GM18517 (cell line): ENCODE measurements at regions not wholly inside any gene's neighbourhood (a gene's known extent, or its start where the extent isn't known, plus 50 kb on each side); places are given as distances from the start of the nearest gene placed in this dataset.
"Not testable (repeated sequence)": the region's sequence is repeated elsewhere in the genome, so short reads cannot be mapped to it uniquely, and the experiment has no call there.

Source experiments
- ATAC-seq: cut with Tn5 transposase; IDR thresholded peaks from one replicate; pipeline ENCODE4 v1.9.1; 2021; ENCODE audit warnings: mild to moderate bottlenecking, moderate library complexity; ENCODE audit not compliant: unreplicated experiment

- ATAC-seq: not testable (repeated sequence)
These were observed 160.1 kb downstream of the ADRA2C start for GRCh38 chr4:3926271-3926670.

- not testable (repeated sequence) for ATAC-seq
These were observed 161.0 kb downstream of the ADRA2C start for GRCh38 chr4:3926969-3927755.

DNA sequence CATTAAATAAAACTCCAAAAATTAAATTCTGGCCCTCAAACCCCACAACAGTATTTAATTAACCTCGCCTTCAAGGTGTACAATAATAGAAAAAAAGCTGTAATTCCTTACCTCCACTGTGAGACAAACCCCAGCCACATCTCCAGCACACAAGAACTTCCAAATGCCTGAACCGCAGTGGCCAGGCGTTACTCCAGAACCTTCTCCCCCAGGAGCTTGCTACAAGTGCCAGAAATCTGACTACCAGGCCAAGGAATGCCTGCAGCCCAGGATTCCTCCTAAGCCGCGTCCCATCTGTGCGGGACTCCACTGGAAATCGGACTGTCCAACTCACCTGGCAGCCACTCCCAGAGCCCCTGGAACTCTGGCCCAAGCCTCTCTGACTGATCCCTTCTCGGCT is 163.2 kb downstream of the ADRA2C start:
- ATAC-seq: not testable (repeated sequence)

DNA sequence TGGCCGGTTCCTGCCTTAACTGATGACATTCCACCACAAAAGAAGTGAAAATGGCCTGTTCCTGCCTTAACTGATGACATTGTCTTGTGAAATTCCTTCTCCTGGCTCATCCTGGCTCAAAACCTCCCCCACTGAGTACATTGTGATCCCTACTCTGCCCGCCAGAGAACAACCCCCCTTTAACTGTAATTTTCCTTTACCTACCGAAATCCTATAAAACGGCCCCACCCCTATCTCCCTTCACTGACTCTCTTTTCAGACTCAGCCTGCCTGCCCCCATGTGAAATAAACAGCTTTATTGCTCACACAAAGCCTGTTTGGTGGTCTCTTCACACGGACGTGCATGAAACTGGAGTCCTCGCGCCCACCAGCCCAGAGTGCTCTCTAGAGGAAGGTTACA is 166.5 kb downstream of the ADRA2C start:
- not testable (repeated sequence) for ATAC-seq

DNA sequence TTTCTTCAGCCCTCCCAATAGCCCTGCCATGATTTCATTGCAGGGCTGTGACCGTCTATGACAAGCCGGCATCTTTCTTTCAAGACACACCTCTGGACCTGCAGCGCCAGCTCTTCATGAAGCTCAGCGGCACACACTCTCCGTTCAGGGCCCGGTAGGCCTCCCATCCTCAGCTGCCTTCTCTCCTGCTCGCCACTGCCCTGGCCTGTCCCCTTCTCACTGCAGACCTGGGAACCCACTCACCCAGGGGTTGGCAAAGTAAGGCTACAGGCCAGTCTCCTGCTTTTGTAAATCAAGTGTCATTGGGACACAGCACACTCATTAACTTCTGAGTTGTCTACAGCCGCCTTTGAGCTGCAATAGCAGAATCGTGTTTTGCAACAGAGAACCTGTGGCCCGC is 169.2 kb downstream of the ADRA2C start:
- not testable (repeated sequence) for ATAC-seq

DNA sequence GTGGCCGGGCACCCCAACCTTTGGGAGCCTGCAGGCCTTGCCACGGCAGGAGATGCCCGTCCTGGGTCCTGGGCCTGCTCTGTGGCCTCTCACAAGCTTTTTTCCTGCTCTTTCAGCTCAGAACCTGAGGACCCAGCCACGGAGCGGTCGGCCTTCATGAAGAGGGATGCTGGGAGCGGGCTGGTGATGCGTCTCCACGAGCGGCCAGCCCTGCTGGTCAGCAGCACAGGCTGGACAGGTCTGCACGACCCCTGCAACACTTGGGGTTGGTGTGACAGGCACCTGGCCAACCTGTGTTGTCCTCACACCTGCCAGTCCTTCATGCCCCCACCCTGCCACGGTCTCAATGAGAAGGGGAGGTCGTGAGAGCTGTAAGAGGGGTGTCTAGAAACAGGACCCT is 170.0 kb downstream of the ADRA2C start:
- ATAC-seq: no peak

DNA sequence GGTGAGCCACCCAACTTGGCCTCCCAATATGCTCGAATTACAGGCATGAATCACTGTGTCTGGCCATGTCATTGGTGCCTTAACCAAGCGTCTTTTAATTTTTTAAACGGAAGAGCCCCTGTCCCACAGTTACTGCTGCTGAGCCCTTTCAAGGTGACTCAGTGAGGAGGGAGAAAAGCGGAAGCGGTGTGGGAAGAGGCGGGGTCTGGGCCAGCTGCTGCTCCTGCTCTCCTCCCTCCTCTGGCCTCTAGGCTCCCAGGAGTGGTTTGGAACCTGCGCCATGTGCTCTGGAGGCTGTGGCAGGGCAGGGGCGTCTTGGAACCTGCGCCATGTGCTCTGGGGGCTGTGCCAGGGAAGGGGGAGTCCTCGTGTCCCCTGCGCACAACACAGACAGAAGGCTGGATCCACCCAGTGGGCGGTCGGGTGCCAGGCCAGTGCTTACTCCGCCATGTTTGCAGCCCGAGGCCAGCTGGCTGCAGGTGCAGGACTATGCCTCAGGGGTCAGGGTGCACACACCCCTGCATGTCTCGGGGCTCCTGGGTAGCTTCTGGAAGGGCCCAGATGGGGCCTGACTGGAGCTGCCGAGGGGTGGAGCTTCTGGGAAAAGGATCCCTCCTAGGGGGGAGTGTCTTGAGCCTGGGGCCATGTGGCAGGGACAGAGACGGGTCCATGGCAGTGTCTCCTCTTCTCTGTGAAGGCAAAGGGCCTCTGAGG is 171.8 kb downstream of the ADRA2C start:
- not testable (repeated sequence) for ATAC-seq

DNA sequence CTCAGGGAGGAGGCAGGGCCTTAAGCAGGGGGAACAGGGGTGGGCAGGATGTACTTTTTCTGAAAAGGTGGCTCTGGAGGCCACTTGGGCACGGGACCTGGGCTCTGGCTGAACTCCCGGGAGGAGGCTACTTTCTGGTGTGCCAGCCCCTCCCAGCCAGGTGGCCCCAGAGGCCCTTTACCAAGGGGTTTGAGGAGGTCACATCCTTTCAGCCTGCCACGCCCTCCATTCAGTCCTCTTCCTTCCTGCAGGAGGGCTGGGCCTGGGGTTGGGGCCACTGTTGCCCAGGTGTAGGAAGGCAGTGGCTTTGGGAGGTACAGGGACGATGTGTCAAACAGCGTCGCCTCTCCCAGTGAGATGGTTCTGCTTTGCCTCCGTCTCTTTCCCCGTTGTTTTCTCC is 172.5 kb downstream of the ADRA2C start:
- ATAC-seq: not testable (repeated sequence)

DNA sequence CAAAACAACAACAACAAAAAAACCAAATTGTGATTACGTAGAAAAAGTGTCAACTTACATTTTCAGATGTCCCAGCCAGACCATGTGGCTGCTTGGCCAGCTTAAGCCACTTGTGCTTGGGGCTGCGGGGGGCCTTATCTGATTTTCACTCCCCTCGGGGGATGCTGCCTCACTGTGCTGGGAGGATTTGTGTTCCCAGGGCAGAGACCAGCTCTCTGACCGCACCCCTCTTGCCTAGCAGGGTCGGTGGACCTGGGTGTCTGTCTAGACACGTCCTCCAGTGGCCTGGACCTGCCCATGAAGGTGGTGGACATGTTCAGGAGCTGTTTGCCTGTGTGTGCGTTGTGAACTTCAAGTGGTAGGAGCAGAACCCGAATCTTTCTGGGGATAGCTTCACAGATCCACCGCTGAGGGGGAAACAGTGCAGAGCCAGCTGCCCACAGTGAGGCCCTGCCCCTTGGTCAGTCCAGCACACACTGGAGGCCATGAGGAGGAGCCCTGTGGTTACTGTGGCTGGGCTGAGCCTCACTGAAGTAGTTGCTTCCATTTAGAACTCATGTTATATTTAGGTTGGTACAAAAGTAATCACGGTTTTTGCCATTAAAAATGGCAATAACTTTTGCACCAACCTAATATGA is 173.9 kb downstream of the ADRA2C start:
- not testable (repeated sequence) for ATAC-seq

- not testable (repeated sequence) for ATAC-seq
These were observed 175.7 kb downstream of the ADRA2C start for GRCh38 chr4:3941735-3942522.

DNA sequence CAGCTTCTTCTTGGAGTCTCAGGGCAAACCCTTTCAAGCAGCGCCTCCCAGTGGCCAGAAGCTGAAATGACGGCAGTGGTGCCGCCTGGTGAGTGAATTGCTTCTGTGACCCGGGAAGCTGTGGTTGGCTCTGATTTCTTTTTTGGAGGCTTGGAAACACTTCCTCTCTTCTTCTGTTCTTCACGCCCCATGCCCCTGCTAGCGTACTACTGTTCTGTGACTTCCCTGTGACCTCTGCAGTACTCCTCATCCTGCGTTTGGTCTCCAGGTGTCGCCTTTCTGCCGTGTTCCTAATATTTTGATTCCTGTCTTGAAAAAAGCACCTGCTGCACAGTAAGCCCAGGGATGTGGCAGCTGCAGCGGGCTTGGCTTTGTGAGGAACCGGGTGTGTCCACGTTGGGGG is 176.4 kb downstream of the ADRA2C start:
- not testable (repeated sequence) for ATAC-seq

DNA sequence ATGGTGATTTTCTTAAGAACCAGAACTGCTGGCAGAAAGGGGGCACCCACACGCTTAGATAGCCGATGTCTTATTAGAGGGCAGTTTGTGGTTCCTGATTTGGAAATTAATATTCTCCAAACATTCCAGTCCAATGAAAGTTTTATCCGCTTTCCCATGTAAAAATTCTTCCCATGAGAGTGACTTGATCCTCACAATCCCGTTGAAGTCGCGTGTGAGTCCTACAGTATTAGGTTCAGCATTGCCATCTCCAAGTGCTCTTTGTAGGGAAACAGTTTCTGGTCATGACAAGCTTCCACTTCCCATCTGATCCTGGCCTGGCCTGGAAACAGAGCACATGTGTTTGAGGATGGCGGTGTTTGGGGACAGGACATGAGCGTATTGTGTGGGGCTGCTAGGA is 176.9 kb downstream of the ADRA2C start:
- ATAC-seq: not testable (repeated sequence)

DNA sequence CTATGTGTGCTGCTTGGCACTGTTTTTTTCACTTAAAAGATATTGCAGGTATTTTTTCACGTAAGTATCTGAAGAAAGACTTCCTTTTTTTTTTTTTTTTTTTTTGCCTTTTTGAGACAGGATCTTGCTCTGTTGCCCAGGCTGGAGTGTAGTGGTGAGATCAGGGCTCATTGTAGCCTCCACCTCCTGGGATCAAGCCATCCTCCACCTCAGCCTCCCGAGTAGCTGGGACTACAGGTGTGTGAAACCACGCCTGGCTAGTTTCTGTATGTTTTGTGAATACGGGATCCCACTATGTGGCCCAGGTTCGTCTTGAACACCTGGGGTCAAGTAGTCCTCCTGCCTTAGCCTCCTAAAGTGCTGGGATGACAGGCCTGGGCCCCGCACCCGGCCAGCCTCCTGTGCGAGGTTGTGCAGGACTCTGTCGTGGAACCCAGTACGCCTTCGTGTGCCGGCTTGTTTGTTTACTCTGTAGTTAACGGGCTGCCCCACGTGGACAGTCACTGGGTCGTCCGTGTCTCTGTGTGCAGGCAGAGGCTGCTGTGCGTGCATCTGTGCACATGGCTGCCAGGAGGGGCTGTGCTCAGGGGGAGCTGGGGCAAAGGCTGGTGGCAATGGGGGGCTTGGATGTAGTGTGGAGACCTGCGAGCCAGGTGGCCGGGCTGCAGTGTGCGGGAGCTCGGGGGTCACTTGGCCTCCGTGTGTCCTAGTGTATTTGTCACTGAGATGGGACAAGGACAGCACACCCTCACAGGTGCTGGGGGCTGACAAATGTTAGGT is 179.5 kb downstream of the ADRA2C start:
- ATAC-seq: no peak

GRCh38 chr4:3946553-3946952 is 180.4 kb downstream of the ADRA2C start:
- not testable (repeated sequence) for ATAC-seq

DNA sequence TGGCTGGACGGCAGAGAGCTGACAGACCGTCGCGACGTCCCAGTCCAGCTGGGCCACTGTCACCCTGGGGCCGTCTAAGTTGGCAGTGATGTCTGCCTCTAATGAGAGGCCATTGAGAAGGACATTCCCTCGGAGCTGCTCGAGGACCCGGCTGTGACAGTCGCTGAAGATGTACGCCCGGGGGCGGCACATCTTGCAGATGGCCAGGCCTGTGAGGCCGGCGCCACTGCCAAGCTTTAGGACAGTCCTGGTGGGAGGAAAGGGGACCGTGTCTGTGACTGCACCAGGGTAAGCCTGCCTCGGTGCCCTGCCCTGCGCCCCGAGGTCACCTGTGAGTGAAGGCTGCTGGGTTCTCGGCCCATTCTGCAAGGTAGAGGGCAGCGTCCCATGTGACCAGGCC is 181.6 kb downstream of the ADRA2C start:
- not testable (repeated sequence) for ATAC-seq

DNA sequence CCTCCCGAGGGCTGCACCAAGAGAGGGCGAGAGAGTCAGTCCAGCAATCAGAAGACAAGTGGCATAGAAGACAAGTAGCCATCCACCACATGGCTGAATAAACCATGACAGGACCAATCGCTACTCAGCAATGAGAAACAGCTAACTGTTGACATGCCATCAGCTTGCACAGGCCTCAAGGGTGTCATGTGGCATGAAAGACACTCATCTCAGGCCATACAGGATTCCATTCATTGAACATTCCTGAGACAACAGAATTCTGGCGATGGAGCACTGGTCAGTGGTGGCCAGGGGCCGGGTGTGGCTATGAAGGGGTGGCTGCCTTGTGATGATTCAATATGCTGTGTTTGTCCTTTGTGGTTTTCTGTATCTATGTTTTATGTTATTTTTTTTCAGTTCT is 182.0 kb downstream of the ADRA2C start:
- ATAC-seq: not testable (repeated sequence)

GRCh38 chr4:3949916-3950315 is 183.7 kb downstream of the ADRA2C start:
- not testable (repeated sequence) for ATAC-seq

GRCh38 chr4:3952443-3953139 is 186.4 kb downstream of the ADRA2C start:
- not testable (repeated sequence) for ATAC-seq

- not testable (repeated sequence) for ATAC-seq
These were observed 186.9 kb downstream of the ADRA2C start for GRCh38 chr4:3953140-3953489.
